ENCODE measurements at regions not wholly inside any gene's neighbourhood (a gene's known extent, or its start where the extent isn't known, plus 50 kb on each side); places are given as distances from the start of the nearest gene placed in this dataset.

DNA sequence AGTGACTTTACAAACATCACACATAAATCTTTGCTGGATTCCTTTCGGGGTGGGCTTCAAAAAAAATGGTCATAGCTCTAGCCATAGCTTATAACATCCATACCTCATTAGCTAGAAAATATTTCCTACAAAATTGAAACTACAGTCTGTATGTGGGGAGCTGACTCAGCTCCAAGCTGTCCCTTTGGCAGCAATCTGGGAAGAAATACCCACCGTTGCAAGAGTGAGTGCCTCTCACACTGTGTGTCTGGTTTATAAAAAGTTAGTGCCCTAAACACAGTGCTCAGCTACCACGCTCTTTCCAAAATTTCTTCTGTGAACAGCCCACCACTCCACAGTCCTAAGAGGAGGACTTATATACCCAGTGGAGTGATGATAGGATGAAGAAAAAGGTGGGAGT lies 170.1 kb downstream of the RBM43 start:
- H3K27ac ChIP-seq (ENCODE audit: low read length) = no peak overlapping the region
- TF ChIP-seq, protein P1, sequence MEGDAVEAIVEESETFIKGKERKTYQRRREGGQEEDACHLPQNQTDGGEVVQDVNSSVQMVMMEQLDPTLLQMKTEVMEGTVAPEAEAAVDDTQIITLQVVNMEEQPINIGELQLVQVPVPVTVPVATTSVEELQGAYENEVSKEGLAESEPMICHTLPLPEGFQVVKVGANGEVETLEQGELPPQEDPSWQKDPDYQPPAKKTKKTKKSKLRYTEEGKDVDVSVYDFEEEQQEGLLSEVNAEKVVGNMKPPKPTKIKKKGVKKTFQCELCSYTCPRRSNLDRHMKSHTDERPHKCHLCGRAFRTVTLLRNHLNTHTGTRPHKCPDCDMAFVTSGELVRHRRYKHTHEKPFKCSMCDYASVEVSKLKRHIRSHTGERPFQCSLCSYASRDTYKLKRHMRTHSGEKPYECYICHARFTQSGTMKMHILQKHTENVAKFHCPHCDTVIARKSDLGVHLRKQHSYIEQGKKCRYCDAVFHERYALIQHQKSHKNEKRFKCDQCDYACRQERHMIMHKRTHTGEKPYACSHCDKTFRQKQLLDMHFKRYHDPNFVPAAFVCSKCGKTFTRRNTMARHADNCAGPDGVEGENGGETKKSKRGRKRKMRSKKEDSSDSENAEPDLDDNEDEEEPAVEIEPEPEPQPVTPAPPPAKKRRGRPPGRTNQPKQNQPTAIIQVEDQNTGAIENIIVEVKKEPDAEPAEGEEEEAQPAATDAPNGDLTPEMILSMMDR (IDR thresholded peaks at IDR 0.05; ENCODE audit: low read depth, low read length) = no peak
- TF ChIP-seq EZH2phosphoT487 (IDR thresholded peaks at IDR 0.05; ENCODE audit: low read depth) = no peak

DNA sequence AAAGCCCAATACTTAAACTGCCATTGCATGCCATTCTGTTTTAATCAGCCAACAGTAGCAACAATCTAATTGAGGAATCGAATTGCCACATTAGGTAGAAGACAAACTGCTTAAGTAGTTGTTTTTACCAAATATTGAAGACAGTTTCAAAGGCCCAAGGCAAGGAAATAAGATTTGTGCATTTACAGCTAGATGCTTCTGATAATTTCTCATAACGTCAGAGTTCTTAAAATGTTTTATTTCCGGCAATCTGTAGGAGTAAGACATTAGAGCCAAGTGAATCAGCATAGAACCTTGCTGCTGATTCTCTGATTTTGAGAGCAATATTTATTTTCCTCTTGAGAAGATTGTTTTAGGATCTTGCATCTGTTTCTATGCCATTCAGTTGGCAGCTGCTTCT lies 174.3 kb downstream of the RBM43 start:
- Histone ChIP-seq H3K4me1 (ENCODE audit: low read length) (no peaks in the 10 kb centered on the region), H3K9me3 (ENCODE audit: insufficient read depth, low read length) (no peaks in the 10 kb centered on the region), H4K20me1 (ENCODE audit: insufficient read depth, low read length) (no peaks in the 10 kb centered on the region), H2AFZ (ENCODE audit: low read depth, low read length) (no peak overlapping the region), H3K27ac (ENCODE audit: low read length) (no peak overlapping the region), H3K79me2 (ENCODE audit: low read length) (no peaks in the 10 kb centered on the region), H3K4me2 (ENCODE audit: low read length) (no peak overlapping the region), H3K36me3 (replicated peaks; ENCODE audit: low read depth, low read length) (no peaks in the 10 kb centered on the region), H3K9ac (ENCODE audit: low read length) (no peak overlapping the region), H3K27me3 (ENCODE audit: low read depth, low read length) (peaks cover 2% of the 10 kb centered on the region; the same call in 1 of the 2 replicates), H3K4me3 (ENCODE audit: low read length) (no peak overlapping the region)
- TF ChIP-seq EZH2phosphoT487 (IDR thresholded peaks at IDR 0.05; ENCODE audit: low read depth) = no peak
- TF ChIP-seq, protein P1 (IDR thresholded peaks at IDR 0.05; ENCODE audit: low read depth, low read length) = no peak

More for the DNA sequence above, 170.1 kb downstream of the RBM43 start:
- Histone ChIP-seq H3K4me1 (ENCODE audit: low read length) (peaks cover 8% of the 10 kb centered on the region), H3K9ac (ENCODE audit: low read length) (no peak overlapping the region), H3K4me2 (ENCODE audit: low read length) (no peak overlapping the region), H3K4me3 (ENCODE audit: low read length) (no peak overlapping the region), H3K79me2 (ENCODE audit: low read length) (no peaks in the 10 kb centered on the region), H3K9me3 (ENCODE audit: insufficient read depth, low read length) (no peaks in the 10 kb centered on the region), H4K20me1 (ENCODE audit: insufficient read depth, low read length) (no peaks in the 10 kb centered on the region), H3K27me3 (ENCODE audit: low read depth, low read length) (no peaks in the 10 kb centered on the region; the same call in 1 of the 2 replicates), H3K36me3 (replicated peaks; ENCODE audit: low read depth, low read length) (no peaks in the 10 kb centered on the region), H2AFZ (ENCODE audit: low read depth, low read length) (no peak overlapping the region)

DNA sequence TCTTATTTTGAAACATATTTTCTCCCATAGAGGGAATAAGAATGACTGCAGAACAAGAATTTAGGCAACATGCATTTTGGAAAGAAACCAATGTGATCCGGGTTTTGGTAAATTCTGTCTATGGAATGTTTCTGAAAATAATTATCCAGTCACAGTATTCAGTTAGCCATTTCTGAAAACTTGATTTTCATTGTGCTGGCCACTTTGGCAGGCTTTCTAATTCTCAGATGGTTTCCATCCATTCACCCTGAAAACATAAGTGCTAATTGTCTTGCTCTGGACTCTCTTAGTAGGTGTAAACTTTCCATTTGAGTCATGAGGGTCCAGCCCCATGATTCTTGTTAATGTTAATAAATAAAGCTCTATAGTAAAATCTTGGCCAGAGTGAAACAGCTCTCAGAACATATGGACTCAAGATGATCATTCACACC lies 176.5 kb downstream of the RBM43 start:
- H4K20me1 ChIP-seq (ENCODE audit: insufficient read depth, low read length) = no peaks in the 10 kb centered on the region
- H3K4me2 ChIP-seq (ENCODE audit: low read length) = no peak overlapping the region
- no peaks in the 10 kb centered on the region for H3K36me3 ChIP-seq (replicated peaks; ENCODE audit: low read depth, low read length)
- H3K4me1 ChIP-seq (ENCODE audit: low read length) = no peaks in the 10 kb centered on the region
- no peak overlapping the region for H3K27ac ChIP-seq (ENCODE audit: low read length)
- no peak overlapping the region for H2AFZ ChIP-seq (ENCODE audit: low read depth, low read length)
- no peak overlapping the region for H3K9ac ChIP-seq (ENCODE audit: low read length)
- TF ChIP-seq, protein P1 (IDR thresholded peaks at IDR 0.05; ENCODE audit: low read depth, low read length) = no peak
- TF ChIP-seq EZH2phosphoT487 (IDR thresholded peaks at IDR 0.05; ENCODE audit: low read depth) = no peak
- no peaks in the 10 kb centered on the region for H3K9me3 ChIP-seq (ENCODE audit: insufficient read depth, low read length)
- H3K4me3 ChIP-seq (ENCODE audit: low read length) = no peak overlapping the region
- 0 out of 2 replicates have a peak, but pooled peaks cover 2% of the 10 kb centered on the region for H3K27me3 ChIP-seq (ENCODE audit: low read depth, low read length)
- H3K79me2 ChIP-seq (ENCODE audit: low read length) = no peaks in the 10 kb centered on the region

DNA sequence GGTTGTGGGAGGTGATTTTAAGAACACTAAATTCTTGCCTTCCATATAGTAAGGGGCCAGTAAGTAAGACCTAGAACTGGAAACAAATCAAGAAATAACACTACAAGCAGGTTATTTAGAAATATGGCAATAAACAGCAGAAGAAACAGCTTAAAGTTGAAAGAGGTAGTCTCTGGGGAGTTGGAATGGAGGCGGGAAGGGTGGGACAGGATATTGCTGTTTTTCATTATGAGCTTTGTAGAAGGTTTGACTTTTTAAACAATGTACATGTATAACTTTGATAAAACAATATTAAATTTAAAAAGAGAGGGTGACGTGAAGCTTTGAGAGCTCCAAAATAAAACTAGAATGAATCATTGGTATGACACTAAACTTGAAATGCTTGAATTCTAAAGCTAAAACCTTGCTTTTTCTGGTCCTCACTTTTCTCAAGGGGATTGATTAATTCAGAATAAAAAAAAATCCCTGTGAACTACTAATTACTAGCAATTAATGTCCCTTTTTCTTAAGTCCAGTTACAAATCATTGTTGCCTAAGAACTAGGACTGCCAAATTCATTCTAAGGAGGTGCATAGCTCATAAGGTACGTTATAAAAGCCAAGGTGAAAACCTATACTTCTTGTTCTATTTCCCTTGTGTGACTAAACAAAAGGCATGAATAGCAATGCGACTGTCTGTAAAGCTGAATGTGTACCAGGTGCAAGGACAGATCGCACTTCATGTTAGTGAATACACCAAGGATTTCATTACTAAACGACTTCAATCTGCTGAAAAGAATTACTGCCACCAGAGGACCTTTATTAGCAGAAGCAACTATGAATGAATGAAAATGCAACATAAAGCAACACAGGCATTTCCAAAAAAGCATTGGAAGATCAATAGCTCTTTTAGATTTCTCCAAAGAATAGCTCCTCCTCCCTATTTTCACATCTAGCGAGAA lies 177.5 kb downstream of the RBM43 start:
- Histone ChIP-seq H3K4me3 (ENCODE audit: low read length) (no peak overlapping the region), H3K79me2 (ENCODE audit: low read length) (no peaks in the 10 kb centered on the region), H4K20me1 (ENCODE audit: insufficient read depth, low read length) (no peaks in the 10 kb centered on the region), H3K36me3 (replicated peaks; ENCODE audit: low read depth, low read length) (no peaks in the 10 kb centered on the region), H2AFZ (ENCODE audit: low read depth, low read length) (no peak overlapping the region), H3K27me3 (ENCODE audit: low read depth, low read length) (0 out of 2 replicates have a peak, but pooled peaks cover 2% of the 10 kb centered on the region), H3K9me3 (ENCODE audit: insufficient read depth, low read length) (no peaks in the 10 kb centered on the region), H3K9ac (ENCODE audit: low read length) (no peak overlapping the region), H3K27ac (ENCODE audit: low read length) (no peak overlapping the region), H3K4me2 (ENCODE audit: low read length) (no peak overlapping the region), H3K4me1 (ENCODE audit: low read length) (no peaks in the 10 kb centered on the region)
- no peak for TF ChIP-seq EZH2phosphoT487 (IDR thresholded peaks at IDR 0.05; ENCODE audit: low read depth)
- TF ChIP-seq, protein P1 (IDR thresholded peaks at IDR 0.05; ENCODE audit: low read depth, low read length) = no peak

Measured in OCI-LY3 (cell line).